Colonic mucosa (tissue), 4 donors: ENCODE measurements at regions not wholly inside any gene's neighbourhood (a gene's known extent, or its start where the extent isn't known, plus 50 kb on each side); places are given as distances from the start of the nearest gene placed in this dataset.

Experiments used
- DNase-seq: peaks from one replicate; pipeline ENCODE4 v3.0.0-alpha.2; 2020
- H3K27ac ChIP-seq: fragments of 200-600 bp; one replicate; pipeline ENCODE4 v1.8.0; 2021
- H3K27me3 ChIP-seq: fragments of 200-600 bp; one replicate; pipeline ENCODE4 v1.8.0; 2021
- H3K36me3 ChIP-seq: fragments of 200-600 bp; one replicate; pipeline ENCODE4 v1.8.0; 2021
- H3K4me1 ChIP-seq: fragments of 200-600 bp; one replicate; pipeline ENCODE4 v1.8.0; 2021; ENCODE audit warnings: mild to moderate bottlenecking
- H3K4me3 ChIP-seq: fragments of 200-600 bp; one replicate; pipeline ENCODE4 v1.8.0; 2021
- H3K9ac ChIP-seq, 2 donors: one replicate each; pipeline ENCODE4 v1.7.0; 2013; ENCODE audit warnings: control low read depth in 2 of 2, low read depth in 2 of 2, low read length in 2 of 2
- H3K9me3 ChIP-seq: fragments of 200-600 bp; one replicate; pipeline ENCODE4 v1.8.0; 2021
- CTCF ChIP-seq: fragments of 200-600 bp; IDR thresholded peaks from one replicate; pipeline ENCODE4 v1.8.0; 2022; ENCODE audit warnings: antibody characterized with exemption, mild to moderate bottlenecking
- intact Hi-C: fragments of 100-400 bp; cut with DNase I; formaldehyde crosslinking; loops from one replicate; pipeline ENCODE4 v1.14.1; 2022
- donor health status: healthy.
- donor health status: DM: no; HTN: no; CAD: no.
- donor health status: DM: no; HTN: no; CAD: no.

- DNase-seq, result no peak
- Histone ChIP-seq H3K9ac (no peak overlapping the region), H3K4me1 (no peaks in the 10 kb centered on the region), H3K36me3 (no peaks in the 10 kb centered on the region), H3K27me3 (no peaks in the 10 kb centered on the region), H3K4me3 (no peak overlapping the region), H3K9me3 (no peaks in the 10 kb centered on the region), H3K27ac (no peak overlapping the region)
- intact Hi-C loops, result no loop called here
- TF ChIP-seq CTCF, result no peak
These were observed 125.2 kb upstream of the ZBTB40 start for GRCh38 chr1:22326372-22326915.

GRCh38 chr1:22326931-22327330 lies 124.7 kb upstream of the ZBTB40 start:
- H3K4me1 ChIP-seq, result no peaks in the 10 kb centered on the region
- no peak for DNase-seq
- H3K4me3 ChIP-seq, result no peak overlapping the region
- H3K9me3 ChIP-seq, result no peaks in the 10 kb centered on the region
- no peak for TF ChIP-seq CTCF
- no peaks in the 10 kb centered on the region for H3K27me3 ChIP-seq
- H3K36me3 ChIP-seq, result no peaks in the 10 kb centered on the region
- H3K27ac ChIP-seq, result no peak overlapping the region
- intact Hi-C loops, result no loop called here
- no peak overlapping the region for H3K9ac ChIP-seq

- Histone ChIP-seq H3K4me1 (no peaks in the 10 kb centered on the region), H3K9ac (no peak overlapping the region), H3K36me3 (no peaks in the 10 kb centered on the region), H3K27ac (no peak overlapping the region), H3K4me3 (no peak overlapping the region), H3K27me3 (no peaks in the 10 kb centered on the region), H3K9me3 (no peaks in the 10 kb centered on the region)
- intact Hi-C loops, result no loop called here
- no peak for DNase-seq
- no peak for TF ChIP-seq CTCF
These were observed 124.2 kb upstream of the ZBTB40 start for GRCh38 chr1:22327411-22327810.

DNA sequence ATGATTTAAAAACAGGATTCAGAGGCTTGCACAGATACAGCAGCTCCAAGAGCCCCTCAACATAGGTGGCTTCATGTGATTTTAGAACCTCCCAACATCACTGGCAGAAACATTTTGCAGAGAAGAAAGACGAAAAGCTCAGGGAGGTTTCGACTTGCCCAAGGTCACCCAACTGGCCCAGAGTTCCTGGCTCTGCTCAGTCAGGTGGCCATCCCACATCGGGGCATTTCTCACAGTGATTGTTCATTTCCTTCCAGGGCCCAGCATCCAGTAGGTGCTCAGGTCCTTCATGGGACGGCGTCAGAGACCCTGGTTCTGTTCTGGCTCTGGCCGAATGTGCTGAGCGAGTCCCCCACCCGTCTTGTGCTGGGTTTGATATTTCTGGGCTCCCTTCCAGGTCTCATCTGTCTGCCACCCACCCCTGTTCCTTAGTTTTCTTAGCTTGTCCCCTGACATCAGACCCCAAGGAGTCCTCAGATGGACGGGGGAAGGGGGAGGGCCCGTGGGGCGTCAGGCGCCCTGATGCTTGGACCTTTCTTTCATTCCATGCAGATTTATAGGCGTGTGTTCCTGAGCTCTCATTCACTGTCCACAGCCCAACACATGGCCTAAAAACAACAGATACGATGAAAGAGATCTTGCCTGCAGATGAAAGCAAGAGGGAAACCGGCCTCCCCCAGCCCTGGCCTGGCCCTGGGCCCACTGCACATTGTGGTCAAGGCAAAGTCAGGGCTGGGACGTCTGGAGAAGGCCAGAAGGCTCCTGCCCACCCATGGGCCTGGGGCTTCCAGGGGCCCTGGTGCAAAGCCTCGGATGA lies 123.1 kb upstream of the ZBTB40 start:
- DNase-seq, result no peak
- Histone ChIP-seq H3K4me3 (no peak overlapping the region), H3K9ac (no peak overlapping the region), H3K4me1 (no peaks in the 10 kb centered on the region), H3K27me3 (no peaks in the 10 kb centered on the region), H3K9me3 (no peaks in the 10 kb centered on the region), H3K27ac (no peak overlapping the region), H3K36me3 (no peaks in the 10 kb centered on the region)
- intact Hi-C loops, result no loop called here
- TF ChIP-seq CTCF, result no peak

GRCh38 chr1:22329148-22329515 lies 122.5 kb upstream of the ZBTB40 start:
- Histone ChIP-seq H3K9ac (no peak overlapping the region), H3K4me1 (no peaks in the 10 kb centered on the region), H3K4me3 (no peak overlapping the region), H3K9me3 (no peaks in the 10 kb centered on the region), H3K36me3 (no peaks in the 10 kb centered on the region), H3K27me3 (no peaks in the 10 kb centered on the region), H3K27ac (no peak overlapping the region)
- no peak for DNase-seq
- intact Hi-C loops, result no loop called here
- TF ChIP-seq CTCF, result no peak
